SW480 (cell line): ENCODE measurements at regions not wholly inside any gene's neighbourhood (a gene's known extent, or its start where the extent isn't known, plus 50 kb on each side); places are given as distances from the start of the nearest gene placed in this dataset.
"Not testable (repeated sequence)": the region's sequence is repeated elsewhere in the genome, so short reads cannot be mapped to it uniquely, and the experiment has no call there.

Source experiments
- DNase-seq: peaks from one replicate; pipeline ENCODE4 v3.0.0-alpha.2; 2016; ENCODE audit warnings: low spot score

DNA sequence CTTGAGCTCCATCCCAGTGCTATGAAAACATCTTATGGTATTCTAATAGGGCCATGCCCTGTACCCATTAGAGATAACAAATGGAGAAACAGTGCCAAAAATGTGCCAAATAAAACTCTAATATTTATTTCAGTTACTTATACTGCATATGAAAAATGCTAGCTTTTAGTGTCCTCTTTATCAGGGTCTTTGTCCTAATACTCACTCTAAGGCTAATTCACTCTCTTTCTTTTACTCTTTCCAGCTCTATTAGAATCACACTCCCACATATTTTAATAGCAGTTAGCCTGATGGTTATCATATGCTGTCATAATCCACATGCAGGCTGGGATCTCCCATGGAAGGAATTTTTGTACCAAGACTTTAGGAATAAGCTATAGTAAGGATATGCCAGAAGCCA, 408.4 kb downstream of the ETV1 start:
- no peak for DNase-seq

DNA sequence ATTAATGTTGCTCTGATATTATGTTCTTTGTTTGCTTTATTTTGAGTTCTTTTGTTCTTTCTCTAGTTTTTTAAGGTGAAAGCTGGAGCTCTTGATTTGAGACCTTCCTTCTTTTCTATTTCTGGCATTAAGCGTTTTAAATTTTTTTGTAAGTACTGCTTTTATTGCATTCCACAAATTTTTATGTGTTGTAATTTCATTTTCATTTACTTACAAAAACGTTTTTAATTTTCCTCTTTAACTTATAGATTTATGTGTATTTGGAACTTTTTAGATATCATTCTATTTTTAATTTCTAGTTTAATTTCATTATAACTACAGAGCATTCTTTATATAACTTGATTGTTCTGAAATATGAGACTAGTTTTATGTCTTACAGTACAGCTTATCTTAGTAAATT, 395.6 kb downstream of the ETV1 start:
- DNase-seq = no peak

DNA sequence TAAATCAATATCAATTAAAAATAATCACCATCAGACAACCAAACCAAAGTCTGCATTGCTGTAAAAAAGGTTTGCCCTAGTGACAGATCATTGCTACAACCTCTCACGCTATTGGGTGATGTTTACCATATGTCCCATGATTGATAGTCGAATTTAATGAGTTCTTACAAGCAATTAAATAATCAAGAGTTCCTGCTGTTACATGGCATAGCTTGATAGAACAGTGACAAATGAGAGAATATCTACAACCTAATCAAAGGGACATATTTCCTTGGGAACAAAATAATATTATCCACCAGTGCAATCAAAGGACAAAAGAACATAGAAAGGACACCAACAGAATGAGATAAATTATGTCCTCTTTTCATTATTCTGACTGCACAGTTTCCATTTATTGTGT, 387.4 kb downstream of the ETV1 start:
- DNase-seq = no peak

DNA sequence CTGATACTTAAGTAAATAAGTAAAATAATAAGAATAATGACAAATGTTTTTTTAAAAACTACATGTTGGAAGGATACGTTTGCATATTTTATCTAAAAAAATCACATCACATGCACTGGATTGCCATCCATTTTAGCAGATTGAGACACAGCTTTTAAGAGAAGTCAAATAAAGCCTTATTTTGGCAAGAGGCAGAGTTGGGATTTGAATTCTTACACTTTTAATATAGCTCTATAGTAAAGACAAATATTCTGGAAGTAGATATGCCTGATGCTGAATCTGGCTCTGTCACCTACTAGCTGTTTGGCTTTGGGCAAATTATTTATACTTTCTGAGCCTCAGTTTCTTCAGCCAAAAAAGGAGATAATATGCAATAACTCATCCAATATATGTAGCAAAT, 386.4 kb downstream of the ETV1 start:
- no peak for DNase-seq

DNA sequence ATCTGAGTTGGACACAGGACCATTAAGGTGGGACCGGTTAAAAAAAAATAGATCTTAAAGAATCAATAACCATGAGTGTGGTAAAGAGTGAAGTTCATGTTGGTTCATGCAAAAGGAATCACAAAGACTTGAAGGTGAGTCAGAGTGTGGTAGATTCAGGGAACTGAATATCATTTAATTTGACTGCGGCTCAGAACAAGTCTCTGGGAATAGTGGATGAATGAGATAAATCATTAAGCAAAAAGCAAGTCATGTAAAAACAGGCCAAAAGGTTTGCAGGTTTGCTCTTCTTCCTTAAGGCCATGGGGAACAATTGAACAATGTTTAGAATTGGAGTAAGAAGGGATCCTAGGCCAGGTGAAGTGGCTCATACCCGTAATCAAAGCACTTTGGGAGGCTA, 385.8 kb downstream of the ETV1 start:
- DNase-seq = no peak

DNA sequence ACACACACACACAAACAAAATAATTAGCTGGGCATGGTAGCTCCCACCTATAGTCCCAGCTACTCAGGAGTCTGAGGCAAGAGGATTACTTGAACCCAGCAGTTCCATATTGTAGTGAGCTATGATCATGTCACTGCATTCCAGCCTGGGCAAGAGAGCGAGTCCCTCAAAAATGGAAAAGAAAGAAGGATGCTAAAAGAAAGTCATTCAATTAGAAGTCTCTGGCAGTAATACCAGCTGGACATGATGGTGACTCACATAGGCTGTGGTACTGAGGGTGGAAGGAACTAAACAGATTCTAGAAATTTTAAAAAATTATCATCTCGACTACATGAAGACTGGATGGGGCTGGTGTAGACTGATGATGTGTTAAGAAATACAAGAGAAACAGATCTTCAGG, 385.3 kb downstream of the ETV1 start:
- DNase-seq = no peak

DNA sequence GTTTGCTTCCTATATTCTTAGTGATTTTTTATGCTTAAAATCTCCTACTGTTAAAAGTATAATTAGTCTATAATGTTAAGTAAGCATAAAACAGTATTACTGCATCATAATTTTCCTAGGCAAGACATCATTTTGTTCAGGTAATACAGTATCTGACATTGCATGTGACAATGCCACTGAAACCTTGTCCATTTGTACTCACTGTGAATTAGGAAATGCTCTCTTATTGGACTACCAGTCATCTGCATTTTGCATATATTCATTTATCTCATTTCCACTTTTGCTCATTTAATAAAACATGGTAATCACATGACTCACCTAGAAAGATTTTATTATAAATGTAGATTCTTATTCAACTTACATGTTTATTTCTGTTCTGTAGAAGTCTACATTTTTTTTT, 379.1 kb downstream of the ETV1 start:
- DNase-seq = no peak

DNA sequence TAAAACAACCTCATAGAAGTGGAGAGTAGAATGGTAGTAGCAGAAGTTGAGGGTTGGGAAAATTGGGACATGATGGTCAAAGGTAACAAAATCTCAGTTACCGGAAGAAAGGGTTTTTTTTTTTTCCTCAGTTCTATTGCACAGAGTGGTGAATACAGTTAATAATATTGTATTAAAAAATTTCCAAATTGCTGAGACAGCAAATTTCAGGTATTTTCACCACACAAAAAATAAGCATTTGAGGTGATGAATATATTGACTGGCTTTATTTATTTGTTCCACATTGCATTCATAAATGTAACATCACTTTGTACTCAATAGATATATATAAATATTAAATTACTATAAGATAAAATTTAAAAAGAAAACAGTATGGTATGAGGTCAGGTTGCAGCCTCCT, 373.8 kb downstream of the ETV1 start:
- no peak for DNase-seq

DNA sequence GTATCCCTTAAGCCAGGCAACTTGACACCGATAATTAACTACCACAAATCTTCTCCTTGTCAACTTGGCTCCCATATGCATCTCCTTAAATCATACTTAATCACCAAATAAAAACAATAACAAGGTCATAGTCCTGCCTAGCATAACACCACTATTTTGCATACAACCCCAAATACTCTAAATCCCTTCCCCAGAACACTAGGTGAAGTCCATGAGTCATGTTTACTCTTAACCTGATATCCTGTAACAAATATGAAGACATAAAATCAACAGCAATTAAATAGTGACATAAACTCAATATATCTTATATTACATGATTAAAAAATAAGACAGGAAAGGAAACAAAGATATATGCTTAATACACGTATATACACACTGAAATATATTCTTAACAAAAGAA, 362.0 kb downstream of the ETV1 start:
- DNase-seq = no peak

DNA sequence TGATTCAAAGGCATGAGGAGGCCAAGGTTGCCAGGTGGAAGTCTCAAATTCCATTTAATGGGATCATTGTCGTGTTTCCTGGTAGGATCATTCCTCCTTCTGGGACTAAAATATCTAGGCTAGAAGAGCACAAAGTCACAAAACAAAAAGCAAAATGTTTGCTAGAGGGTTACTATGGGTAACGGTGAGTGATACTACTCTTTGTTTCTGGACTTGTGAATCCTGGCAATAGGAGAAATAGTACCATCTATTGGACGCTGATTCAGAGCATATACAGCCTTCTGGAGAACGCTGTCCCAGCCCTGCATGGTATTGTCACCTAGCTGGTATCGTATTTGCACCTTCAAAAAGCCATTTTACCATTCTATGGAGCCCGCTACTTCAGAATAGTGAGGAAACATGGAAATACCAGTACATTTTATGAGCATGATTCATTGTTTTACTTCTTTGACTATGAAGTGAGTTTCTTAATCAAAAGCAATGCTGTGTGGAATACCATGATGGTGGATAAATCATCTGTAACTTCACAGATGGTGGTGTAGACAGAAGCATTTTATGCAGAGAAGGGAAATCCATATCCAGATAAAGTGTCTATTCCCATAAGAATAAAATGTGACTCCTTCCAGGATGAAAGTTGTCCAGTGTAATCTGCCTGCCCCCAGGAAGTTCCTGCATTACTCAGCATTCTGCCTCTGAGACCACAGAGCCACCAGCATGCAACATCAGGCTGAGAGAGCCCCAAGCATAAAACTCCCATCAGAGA, 361.0 kb downstream of the ETV1 start:
- DNase-seq = no peak

DNA sequence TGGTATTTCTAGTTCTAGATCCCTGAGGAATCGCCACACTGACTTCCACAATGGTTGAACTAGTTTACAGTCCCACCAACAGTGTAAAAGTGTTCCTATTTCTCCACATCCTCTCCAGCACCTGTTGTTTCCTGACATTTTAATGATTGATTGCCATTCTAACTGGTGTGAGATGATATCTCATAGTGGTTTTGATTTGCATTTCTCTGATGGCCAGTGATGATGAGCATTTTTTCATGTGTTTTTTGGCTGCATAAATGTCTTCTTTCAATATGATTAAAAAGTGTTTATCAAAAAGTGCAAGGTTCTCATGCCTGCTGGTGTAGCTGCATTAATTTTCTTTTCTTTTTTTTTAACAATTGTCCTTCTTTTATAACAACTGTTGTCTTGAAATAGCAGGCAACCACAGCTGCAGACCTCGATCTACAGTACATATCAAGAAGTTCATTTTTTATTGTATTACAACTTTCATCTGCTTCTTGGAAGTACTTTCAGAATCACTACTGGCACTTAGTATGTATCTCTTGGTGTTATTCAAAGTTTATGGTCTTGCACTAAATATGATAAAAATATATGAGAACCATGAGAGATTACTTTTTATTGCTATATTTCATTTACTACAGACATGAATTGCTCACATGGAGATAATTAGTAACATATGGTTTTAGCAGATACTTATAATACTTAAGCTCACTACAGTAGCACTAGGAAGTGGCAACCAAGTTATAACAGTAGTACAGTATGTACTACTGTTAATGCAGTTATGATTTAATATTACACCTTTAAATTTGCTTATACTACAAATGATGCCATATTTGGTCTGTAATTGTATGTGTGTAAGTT, 358.0 kb downstream of the ETV1 start:
- not testable (repeated sequence) for DNase-seq

DNA sequence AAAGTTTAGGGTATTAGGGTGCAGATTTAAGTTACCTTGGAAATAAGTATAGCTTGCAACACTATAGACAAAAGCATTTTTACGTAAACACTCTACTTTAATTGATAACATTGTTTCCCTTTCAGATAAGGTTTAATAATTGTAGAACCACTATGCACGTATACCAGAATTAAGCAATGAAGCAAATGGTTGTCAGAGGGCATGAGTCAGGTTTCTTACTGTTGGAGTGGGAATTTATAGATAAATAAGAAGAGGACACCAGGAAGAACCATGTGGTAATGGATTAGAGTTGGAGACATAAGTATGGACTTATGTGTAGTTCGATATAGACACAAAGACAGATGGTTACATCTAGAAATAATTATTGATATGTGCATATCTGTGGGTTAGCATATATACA, 355.6 kb downstream of the ETV1 start:
- no peak for DNase-seq

DNA sequence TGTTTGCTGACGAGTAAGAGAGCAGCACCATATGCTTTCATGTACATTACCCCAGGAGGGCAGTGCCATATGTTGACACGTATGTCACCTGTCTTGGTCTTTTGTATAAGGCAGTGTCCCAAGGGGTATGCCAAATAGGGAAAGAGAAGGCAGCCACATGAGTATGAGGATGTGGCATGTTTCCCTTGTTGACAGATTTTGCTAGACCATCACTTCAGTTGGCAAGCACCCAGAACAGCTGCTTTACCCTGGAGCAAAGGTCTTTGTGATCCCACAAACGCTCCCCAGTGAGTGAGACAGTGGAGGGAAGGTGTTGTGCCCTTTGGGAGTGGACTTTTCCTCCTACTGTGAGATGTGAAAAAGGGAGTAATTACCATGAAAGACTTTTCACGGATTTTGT, 350.1 kb downstream of the ETV1 start:
- DNase-seq = no peak

DNA sequence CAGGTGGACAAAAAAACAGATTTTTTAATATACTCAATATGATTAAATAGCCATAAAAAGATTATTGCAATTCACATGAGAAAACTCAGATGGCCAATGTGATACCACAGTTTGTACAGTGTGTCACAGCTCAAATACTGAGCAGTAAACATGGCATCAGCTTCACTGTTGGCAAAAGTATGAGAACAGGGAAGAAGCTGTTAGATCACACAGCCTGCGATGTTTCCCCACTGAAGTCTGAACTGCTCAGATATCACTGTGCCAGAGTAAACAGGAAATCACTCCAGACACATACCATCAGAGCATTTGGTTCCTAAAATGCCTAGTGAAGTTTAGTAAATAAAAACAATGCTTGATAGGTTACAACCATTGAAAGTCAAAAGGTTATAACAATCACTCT, 347.8 kb downstream of the ETV1 start:
- no peak for DNase-seq

DNA sequence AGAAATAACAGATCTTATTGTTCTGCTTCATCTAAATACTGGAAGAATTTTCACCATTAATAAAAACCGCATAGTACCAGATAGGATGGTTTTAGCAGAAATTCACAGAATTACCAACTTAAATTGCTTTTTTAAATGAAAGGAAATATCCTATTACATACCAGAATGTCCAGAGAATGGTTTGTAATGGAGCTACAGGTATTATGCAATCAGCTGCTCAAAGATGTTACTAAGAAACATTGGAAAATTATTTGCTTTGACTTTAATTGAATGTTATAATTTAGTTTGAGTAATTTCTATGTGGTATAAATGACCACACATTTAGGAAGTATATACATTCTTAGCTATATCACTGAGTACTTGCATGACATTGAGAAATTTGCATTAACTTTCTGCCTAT, 338.3 kb downstream of the ETV1 start:
- DNase-seq = no peak

DNA sequence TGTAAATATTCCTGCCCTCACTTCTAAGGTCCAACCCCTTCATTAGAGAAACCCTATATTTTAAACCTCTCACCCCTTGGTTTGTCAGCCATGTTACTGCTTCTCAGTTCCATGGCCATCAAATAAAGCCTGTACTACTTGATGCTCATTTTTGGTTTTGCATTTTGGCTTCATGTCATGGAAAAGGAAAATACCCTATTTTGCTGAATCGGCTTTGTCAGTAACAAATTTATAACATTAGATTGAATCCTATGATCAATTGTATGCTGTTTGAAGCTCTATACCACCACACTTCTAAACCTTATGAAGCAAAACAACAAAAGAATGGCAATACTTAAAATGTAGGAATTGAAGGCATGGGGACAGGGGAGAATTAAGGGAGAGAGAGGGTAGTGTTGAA, 333.1 kb downstream of the ETV1 start:
- no peak for DNase-seq

DNA sequence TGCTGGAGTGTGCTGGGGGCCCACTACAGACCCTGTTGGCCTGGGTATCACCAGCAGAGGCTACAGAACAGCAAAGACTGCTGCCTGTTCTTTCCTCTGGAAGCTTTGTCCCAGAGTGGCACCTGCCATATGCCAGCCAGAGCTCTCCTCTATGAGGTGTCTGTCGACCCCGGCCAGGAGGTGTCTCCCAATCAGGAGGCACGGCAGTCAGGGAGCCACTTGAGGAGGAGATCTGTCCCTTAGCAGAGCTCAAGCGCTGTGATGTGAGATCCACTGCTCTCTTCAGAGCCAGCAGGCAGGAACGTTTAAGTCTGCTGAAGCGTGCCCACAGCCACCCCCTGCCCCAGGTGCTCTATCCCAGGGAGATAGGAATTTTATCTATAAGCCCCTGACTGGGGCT, 316.2 kb downstream of the ETV1 start:
- DNase-seq = no peak

DNA sequence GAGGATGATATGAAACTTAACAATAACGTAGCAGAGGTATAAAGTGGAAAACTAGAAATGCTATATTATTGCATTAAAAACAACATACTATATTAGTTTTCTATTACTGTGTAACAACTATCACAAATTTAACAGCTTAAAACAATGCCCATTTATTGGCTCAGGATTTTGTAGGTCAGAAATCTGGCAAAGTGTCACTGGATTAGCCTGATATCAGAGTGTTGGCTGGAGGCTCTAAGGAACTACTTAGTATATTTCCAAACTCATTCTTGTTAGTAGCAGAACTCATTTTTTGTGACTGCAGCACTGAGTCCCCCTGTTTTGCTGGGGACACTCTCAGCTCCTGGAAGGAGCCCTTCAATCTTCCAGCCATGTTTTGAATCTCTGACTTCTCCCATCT, 306.8 kb downstream of the ETV1 start:
- DNase-seq = no peak

DNA sequence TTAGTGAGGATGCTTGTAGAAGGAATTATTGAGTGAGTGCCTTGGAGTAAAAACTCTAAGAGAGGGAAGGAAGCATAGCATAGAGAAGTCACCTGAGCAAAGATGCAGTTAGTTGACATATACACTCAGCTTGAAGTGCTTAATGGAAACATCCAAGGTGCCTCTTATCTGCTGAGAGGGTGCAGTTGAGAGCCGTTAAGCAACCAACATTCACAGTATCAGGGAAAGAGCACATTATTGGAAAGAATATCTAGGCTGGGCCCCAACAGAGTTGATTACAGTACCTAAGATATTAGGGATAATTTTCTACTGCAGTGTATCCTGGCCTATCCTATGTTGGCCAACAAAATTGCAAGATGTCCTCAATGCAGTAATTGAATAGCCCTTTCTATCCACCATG, 302.0 kb downstream of the ETV1 start:
- DNase-seq = no peak

DNA sequence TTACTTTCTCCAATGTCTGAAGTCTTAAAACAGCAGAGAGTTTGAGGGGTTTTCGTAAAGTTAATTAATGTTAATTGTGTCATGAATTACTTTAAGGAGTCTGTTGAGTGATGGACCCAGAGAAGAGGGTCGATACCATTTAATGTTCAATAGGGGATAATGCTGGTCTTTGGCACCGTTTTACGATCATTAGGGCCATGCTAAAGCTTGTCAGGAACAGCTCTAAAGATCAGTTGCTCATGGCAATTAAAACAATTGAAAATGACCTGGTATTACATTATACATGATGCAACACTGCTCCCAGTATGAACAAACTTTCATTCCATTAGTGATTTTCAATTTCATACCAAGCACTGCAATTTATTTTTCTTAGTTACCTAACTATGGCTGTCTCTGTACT, 296.9 kb downstream of the ETV1 start:
- DNase-seq = no peak

DNA sequence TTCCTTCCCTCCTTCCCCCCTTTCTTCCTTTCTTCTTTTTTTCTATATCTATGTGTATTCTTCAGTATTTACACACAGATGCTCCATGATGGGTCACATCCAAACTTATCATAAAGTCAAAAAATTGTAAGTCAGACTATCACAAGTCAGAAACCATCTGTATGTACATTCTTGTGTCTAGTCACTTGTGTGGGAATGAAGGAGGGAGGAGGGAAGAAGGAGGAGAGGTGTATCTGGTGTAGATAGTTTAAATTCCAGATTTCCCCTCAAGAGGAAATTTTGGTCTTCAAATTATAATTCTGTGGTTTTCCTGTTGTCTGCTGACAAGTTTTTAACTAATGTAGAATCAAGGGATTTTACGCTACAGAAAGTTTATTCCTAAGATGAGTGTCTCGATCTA, 287.2 kb downstream of the ETV1 start:
- no peak for DNase-seq

DNA sequence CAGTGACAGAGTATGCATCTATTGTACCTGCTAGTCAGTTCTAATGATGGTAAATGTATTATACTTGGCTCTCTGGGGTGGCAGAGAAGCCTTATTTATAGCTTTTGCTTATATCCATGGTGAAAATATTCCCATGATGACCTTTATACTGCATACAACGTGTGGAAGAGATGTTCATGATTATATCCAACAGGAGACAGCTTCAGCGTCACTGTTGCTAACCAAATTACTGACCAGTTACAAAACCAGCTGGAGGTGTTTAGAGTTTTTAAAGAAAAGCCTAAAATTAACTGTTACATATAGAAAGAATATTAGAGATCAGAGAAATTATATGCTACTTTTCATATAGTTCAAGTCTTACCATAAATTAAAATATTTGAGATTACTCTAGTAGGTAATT, 280.8 kb downstream of the ETV1 start:
- no peak for DNase-seq

DNA sequence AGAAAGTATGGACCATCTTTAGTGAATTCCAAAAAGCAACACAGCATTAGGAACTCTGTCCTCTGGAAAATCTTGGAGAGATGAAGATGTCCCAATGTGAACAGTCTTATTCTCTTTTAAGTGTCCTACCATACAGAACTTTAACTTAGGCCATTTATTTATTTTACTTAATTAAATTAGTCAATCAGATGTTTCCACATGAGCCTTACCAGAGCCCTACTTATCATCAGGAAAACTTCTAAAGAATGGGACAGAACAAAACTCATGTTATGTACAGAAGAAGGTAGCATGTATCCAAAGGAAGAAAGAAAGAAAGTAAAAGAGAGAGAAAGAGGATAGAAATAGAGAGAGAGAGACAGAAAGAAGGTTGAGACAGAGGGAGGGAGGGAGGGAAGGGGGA, 276.4 kb downstream of the ETV1 start:
- no peak for DNase-seq

DNA sequence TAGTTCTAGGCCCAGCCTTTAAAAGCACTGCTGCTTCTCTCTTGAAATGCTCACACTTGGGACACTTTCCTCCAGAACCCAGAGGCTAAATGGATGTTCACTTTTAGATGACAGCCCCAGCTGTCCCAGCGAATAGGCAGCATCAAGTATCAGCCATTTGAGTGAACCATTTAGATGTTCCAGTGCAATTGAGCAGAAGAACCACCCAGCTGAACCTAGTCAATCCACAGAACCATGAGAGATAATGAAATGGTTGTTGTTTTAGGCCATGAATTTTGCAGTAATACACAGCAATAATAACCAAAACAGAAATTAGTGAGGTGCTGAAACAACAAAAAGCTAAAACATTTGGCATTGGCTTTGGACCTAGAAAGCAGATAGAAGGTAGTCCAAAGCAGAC, 273.9 kb downstream of the ETV1 start:
- DNase-seq = no peak
